ENCODE measurements at regions not wholly inside any gene's neighbourhood (a gene's known extent, or its start where the extent isn't known, plus 50 kb on each side); places are given as distances from the start of the nearest gene placed in this dataset.

- Histone ChIP-seq H3K4me2 (ENCODE audit: unreplicated experiment) (no peak overlapping the region), H4K20me1 (ENCODE audit: insufficient read depth) (no peaks in the 10 kb centered on the region), H3K9me3 (ENCODE audit: low read depth) (no peaks in the 10 kb centered on the region), H3K36me3 (ENCODE audit: low read depth) (no peaks in the 10 kb centered on the region), H3K9me2 (ENCODE audit: insufficient read depth) (no peaks in the 10 kb centered on the region), H3K27me3 (replicated peaks; ENCODE audit: insufficient read depth) (no peaks in the 10 kb centered on the region), H2AFZ (no peak overlapping the region), H3K4me3 (no peak overlapping the region), H3K4me1 (ENCODE audit: insufficient read depth) (no peaks in the 10 kb centered on the region), H3K9ac (no peak overlapping the region), H3K79me2 (ENCODE audit: insufficient read depth) (no peaks in the 10 kb centered on the region), H3K27ac (no peak overlapping the region), H3F3A (ENCODE audit: insufficient read depth) (no peaks in the 10 kb centered on the region)
- in situ Hi-C loops (cut with MboI): no loop called here
- DNase-seq: no peak
- TF ChIP-seq EZH2phosphoT487 (IDR thresholded peaks at IDR 0.05; ENCODE audit: insufficient read depth, low read depth) (no peak), EZH2 (IDR thresholded peaks at IDR 0.05; ENCODE audit: insufficient read depth, poor library complexity, severe bottlenecking) (no peak)
- 35 to 44% methylated on average over 6 of the region's 6 CpGs for WGBS, 2 experiments (ENCODE audit: low coverage in 1 of 2, low lambda C conversion rate in 2 of 2, missing lambda C conversion rate in 2 of 2)
Measured at GRCh38 chr21:32062591-32063227, 189.9 kb downstream of the HUNK start.

GRCh38 chr21:32061729-32062128 is 188.9 kb downstream of the HUNK start:
- Histone ChIP-seq H3K79me2 (ENCODE audit: insufficient read depth) (no peaks in the 10 kb centered on the region), H3K4me2 (ENCODE audit: unreplicated experiment) (no peak overlapping the region), H4K20me1 (ENCODE audit: insufficient read depth) (no peaks in the 10 kb centered on the region), H3F3A (ENCODE audit: insufficient read depth) (no peaks in the 10 kb centered on the region), H3K9ac (no peak overlapping the region), H3K27me3 (replicated peaks; ENCODE audit: insufficient read depth) (no peaks in the 10 kb centered on the region), H3K4me3 (no peak overlapping the region), H3K27ac (no peak overlapping the region), H3K36me3 (ENCODE audit: low read depth) (no peaks in the 10 kb centered on the region), H3K9me2 (ENCODE audit: insufficient read depth) (no peaks in the 10 kb centered on the region), H3K9me3 (ENCODE audit: low read depth) (no peaks in the 10 kb centered on the region), H2AFZ (no peak overlapping the region), H3K4me1 (ENCODE audit: insufficient read depth) (no peaks in the 10 kb centered on the region)
- no peak for DNase-seq
- in situ Hi-C loops (cut with MboI): no loop called here
- 21 to 44% methylated on average over 1 of the region's 1 CpG for WGBS, 2 experiments (ENCODE audit: low coverage in 1 of 2, low lambda C conversion rate in 2 of 2, missing lambda C conversion rate in 2 of 2)
- TF ChIP-seq EZH2 (IDR thresholded peaks at IDR 0.05; ENCODE audit: insufficient read depth, poor library complexity, severe bottlenecking) (no peak), EZH2phosphoT487 (IDR thresholded peaks at IDR 0.05; ENCODE audit: insufficient read depth, low read depth) (no peak)

DNA sequence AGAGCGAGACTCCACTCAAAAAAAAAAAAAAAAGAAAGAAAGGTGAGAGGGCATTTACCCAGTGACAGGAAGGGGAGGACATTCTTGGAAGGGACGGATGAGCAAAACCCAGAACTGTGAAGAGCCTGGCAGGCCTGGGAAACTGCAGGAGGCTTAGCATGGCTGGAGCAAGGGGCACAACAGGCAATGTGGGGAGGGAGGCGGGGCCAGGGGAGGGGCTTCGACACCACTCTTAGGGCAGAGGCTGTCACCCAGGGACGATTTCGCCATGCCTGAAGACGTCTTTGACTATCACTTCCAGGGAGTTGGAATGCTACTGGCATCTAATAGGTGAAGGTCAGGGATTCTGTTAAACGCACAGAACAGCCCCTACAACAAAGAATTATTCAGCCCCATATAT is 184.0 kb downstream of the HUNK start:
- 65 to 78% methylated on average over 5 to 8 of the region's 8 CpGs for WGBS, 2 experiments (ENCODE audit: low coverage in 1 of 2, low lambda C conversion rate in 2 of 2, missing lambda C conversion rate in 2 of 2)
- H3K4me1 ChIP-seq (ENCODE audit: insufficient read depth): no peaks in the 10 kb centered on the region
- H3K9me2 ChIP-seq (ENCODE audit: insufficient read depth): no peaks in the 10 kb centered on the region
- H3K36me3 ChIP-seq (ENCODE audit: low read depth): no peaks in the 10 kb centered on the region
- no peaks in the 10 kb centered on the region for H3F3A ChIP-seq (ENCODE audit: insufficient read depth)
- TF ChIP-seq EZH2 (IDR thresholded peaks at IDR 0.05; ENCODE audit: insufficient read depth, poor library complexity, severe bottlenecking) (no peak), EZH2phosphoT487 (IDR thresholded peaks at IDR 0.05; ENCODE audit: insufficient read depth, low read depth) (no peak)
- no peaks in the 10 kb centered on the region for H3K9me3 ChIP-seq (ENCODE audit: low read depth)
- in situ Hi-C loops (cut with MboI): no loop called here
- no peak overlapping the region for H3K4me3 ChIP-seq
- H3K27me3 ChIP-seq (replicated peaks; ENCODE audit: insufficient read depth): no peaks in the 10 kb centered on the region
- no peaks in the 10 kb centered on the region for H3K79me2 ChIP-seq (ENCODE audit: insufficient read depth)
- no peak overlapping the region for H3K4me2 ChIP-seq (ENCODE audit: unreplicated experiment)
- H2AFZ ChIP-seq: no peak overlapping the region
- no peak overlapping the region for H3K27ac ChIP-seq
- no peak overlapping the region for H3K9ac ChIP-seq
- H4K20me1 ChIP-seq (ENCODE audit: insufficient read depth): no peaks in the 10 kb centered on the region
- DNase-seq: no peak

DNA sequence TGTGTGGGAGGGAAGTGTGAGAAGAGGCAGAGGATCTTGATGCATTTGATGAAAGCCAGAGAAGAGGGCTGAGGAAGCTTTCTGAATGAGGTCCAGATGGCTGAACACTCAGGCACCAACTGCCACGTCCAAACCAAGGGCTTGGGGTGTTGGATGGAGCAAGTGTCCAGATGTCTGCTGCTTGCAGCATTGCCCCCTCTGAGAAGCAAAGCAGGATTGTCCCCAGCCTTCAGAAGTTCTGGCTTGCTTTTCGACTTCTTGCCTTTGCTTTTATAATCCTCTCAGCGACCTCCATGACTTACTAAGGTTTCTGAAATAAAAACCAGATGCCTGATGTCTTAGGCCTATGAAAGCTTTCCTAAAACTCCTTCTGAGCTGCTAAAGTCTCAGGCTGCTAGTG is 182.5 kb downstream of the HUNK start:
- in situ Hi-C loops (cut with MboI): no loop called here
- DNase-seq: no peak
- H3K4me2 ChIP-seq (ENCODE audit: unreplicated experiment): no peak overlapping the region

More for the DNA sequence above, 182.5 kb downstream of the HUNK start:
- Histone ChIP-seq H3K27me3 (replicated peaks; ENCODE audit: insufficient read depth) (no peaks in the 10 kb centered on the region), H3K9me2 (ENCODE audit: insufficient read depth) (no peaks in the 10 kb centered on the region), H3K36me3 (ENCODE audit: low read depth) (no peaks in the 10 kb centered on the region), H4K20me1 (ENCODE audit: insufficient read depth) (no peaks in the 10 kb centered on the region), H2AFZ (no peak overlapping the region), H3K4me1 (ENCODE audit: insufficient read depth) (no peaks in the 10 kb centered on the region), H3K27ac (no peak overlapping the region), H3K9ac (no peak overlapping the region), H3K9me3 (ENCODE audit: low read depth) (no peaks in the 10 kb centered on the region), H3F3A (ENCODE audit: insufficient read depth) (no peaks in the 10 kb centered on the region), H3K4me3 (no peak overlapping the region), H3K79me2 (ENCODE audit: insufficient read depth) (no peaks in the 10 kb centered on the region)
- TF ChIP-seq EZH2 (IDR thresholded peaks at IDR 0.05; ENCODE audit: insufficient read depth, poor library complexity, severe bottlenecking) (no peak), EZH2phosphoT487 (IDR thresholded peaks at IDR 0.05; ENCODE audit: insufficient read depth, low read depth) (no peak)
- 1 to 6% methylated on average over 3 of the region's 3 CpGs for WGBS, 2 experiments (ENCODE audit: low coverage in 1 of 2, low lambda C conversion rate in 2 of 2, missing lambda C conversion rate in 2 of 2)
